HG03469 (cell line): ENCODE measurements at regions not wholly inside any gene's neighbourhood (a gene's known extent, or its start where the extent isn't known, plus 50 kb on each side); places are given as distances from the start of the nearest gene placed in this dataset.

ENCODE experiments used
- ATAC-seq: cut with Tn5 transposase; IDR thresholded peaks from one replicate; pipeline ENCODE4 v1.9.1; 2021; ENCODE audit warnings: mild to moderate bottlenecking, moderate library complexity, moderate number of reproducible peaks; ENCODE audit not compliant: unreplicated experiment

DNA sequence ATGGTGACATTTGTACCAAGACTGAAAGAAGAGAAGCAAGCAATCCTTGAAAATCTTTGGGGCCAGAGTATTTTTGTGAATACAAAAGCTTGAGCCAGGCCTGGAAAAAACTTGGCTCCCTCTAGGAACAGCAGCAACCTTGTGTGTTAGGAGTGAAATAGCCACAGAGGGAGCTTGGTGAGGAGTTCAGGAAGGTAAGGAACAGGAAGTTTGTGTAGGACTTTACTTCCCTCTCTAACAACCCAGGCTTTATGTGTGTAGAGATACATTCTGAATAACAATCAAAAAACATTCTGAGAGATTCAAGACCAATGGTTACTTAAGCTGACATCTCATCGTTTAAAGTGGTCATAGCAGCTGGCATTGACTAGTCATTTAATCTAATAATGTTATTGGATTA is 668.5 kb downstream of the PCDH18 start:
- no peak for ATAC-seq

DNA sequence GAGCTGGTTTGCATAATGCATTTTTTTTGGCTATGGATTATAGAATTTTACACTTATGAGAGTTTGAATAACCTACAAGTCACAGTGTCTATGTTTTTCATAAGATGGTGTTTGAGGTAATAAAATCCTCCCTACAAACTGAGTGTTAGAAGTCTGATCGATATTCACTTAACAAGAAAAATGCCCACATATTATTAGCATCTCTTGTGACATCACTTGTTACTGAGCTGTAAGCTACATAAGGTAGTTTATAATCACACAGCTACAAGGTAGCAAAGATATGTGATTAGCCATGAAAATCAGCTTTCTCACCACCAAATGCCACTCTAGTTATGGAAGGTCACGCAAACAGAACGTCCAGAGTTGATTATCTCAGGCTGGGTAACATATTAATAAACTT is 669.6 kb downstream of the PCDH18 start:
- no peak for ATAC-seq

DNA sequence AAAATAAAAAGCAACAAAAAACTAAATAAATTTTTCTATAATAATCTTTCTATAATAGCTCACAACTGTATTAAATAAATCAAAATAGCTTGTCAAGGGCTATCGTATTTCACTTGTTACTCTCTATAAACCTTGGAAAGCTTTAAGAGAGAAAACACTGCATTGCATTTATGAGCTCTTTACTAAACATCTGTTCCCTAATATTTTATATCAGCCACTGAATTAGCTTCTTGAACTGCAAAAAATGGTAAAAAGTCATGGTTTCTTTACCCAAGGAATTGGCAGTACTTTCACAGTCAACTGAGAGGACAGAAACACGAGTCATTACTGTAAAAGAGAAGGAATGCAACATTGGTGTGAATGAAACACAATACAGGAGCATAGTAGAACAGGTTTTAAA is 671.2 kb downstream of the PCDH18 start:
- ATAC-seq = no peak

DNA sequence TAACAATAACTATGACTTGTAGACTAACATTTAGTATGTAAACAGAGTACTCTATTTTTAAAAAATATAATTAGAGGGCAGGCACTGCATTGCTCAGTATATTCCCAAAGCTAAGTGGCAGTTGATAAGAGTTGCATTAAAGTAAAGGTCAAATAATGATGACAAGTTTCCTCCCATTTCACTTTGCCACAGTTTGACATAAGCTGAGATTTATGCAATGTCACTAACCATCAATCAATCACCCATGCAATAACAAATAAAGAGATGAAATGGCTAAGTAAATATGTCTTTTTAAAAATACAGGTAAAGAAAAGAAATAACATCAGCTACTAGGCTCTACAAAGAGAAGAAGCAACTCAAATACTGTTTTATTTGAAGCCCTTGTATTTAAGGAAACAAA is 673.4 kb downstream of the PCDH18 start:
- ATAC-seq = no peak

DNA sequence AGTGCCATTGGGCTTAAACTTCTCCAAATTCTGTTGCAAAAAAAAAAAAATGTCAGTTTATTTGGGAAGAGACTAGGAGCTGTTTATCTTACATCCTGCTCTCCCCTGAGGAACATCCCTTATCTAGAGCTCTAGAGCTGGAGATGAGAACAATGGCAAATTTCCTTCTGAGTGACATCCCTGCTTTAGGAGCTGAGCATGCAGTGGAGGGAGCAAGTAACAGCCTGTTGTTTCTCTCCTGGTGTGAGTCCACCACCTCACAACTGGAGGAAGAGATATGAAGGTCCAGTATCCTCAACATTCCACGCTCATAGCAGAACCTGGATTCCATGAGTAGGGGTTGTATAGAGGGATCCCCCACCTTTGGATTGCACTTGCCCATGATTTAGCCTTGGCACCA is 676.4 kb downstream of the PCDH18 start:
- no peak for ATAC-seq

DNA sequence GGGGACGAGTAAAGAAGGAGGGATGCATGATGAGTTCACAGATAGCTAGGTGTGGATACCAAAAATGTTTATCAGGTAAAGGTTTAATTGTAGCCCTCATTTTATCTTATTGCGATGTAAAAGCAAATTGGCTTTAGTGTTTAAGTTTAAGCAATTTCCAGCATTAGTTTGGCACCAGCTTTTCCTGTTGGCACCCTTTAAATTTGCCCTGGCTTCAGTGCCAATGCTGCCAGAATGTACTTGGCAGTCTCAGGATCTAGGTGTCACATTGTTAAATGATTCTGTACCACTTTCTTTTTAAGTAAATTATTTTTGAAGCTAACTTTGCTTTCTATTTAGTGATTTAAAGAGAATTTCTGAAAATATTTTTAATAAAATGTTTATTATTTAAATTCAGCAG is 681.8 kb downstream of the PCDH18 start:
- ATAC-seq = no peak

DNA sequence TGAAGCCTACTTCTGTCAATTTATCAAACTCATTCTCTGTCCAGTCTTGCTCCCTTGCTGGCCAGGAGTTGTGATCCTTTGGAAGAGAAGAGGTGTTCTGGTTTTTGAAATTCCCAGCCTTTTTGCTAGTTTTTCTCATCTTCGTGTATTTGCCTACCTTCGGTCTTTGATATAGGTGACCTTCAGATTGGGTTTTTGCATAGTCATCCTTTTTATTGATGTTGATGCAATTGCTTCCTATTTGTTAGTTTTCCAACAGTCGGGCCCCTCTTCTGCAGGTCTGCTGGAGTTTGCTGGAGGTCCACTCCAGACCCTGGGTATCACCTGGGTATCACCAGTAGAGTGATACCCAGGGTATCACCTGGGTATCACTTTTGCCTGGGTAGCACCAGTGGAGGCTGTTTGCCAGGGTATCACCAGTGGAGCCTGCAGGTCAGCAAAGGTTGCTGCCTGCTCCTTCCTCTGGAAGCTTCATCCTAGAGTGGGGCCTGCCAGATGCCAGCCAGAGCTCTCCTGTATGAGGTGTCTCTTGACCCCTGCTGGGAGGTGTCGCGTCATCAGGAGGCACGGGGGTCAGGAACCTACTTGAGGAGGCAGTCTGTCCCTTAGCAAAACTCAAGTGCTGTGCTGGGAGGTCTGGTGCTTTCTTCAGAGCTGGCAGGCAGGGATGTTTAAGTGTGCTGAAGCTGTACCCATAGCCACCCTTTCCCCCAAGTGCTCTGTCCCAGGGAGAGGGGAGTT is 684.2 kb downstream of the PCDH18 start:
- no peak for ATAC-seq

DNA sequence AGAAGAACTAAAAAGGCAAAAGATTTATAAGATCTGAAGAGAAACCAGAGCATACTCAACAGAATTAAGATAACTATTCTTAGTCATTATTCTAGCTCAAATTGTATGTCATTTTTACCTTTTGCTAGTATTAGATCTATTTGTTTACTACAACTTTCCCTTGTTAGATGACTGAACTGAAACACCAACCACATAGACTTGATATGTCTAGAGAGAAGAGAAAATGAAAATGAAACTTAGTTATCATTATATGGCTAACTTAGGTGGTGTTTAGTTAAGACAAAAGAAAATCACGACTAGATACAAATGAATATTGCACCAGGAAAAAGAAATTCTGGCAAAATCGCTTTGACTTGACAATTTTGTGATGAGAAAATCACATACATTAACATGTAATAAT is 690.8 kb downstream of the PCDH18 start:
- ATAC-seq = no peak

DNA sequence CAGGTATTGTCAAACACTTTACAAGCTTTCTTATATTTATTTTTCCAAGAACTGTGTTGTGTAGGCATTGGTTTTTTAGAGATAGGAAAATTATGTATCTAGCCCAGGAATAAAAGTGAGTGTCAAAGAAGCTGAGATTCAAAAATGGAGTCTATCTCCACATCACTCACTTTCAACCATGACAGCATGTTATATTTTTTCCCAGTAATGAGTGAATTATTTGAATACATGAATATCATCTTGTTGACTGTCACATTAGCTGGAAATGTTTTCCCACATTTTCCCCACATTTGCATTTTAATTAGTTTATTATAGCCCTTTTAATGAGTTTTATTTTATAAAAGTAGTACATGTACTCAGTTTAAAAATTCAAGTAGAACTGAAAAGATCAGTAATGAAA is 693.7 kb downstream of the PCDH18 start:
- ATAC-seq = no peak

DNA sequence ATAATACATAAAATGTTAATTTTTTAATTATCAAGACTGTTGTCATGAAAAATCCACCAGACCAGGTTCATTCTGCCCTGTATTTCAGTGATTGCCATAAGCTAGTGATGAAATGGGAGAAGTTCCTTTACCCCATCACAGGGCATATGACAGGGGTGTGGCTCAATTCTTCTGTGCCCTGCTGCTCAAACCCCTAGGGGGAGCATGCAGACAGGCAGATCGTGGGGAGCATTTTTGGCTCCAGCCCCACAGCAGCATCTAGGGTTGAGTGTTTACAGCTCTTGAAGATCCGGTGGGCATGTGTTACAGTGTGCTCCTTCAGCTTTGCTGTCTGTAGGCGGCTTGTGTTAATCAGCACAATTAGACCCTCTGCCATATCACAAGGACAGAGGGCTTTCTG is 700.7 kb downstream of the PCDH18 start:
- ATAC-seq = no peak

DNA sequence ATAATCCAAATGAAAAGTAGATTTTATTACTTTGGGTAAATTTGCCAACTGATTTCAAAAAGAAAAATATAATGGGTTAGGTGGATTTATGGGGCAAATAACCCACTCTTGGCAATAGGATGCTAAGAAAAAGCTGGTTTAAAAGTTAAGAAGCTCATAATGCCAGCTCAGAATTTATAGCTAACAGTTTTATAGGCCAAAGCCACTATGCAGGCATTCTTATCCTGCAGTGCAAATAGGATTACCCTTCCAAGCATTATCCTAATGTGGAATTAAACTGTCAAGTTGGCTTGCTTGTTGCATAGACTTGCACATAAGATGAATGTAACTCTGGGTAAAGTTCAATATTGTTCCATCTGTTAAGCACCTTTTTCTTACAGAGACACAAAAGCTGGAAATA is 703.0 kb downstream of the PCDH18 start:
- ATAC-seq = no peak

DNA sequence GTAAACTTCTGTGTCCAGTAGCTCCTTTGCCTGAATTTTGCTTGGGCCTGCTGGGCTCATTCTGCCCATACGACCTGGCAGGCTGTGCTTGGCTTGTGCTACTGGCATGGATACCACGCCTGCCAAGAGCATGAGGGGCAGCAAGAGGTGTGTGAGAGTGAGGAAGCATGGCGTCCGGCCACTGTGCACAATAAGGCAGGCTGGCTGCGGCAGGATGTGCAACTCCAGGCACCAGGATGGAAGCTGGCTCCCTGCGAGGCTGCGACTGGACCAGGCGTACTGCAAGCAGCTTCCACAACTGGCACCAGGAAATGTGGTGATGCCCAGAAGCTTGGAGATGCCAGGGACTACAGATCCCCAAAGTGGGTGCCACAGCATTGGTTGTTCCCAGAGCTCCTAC is 709.3 kb downstream of the PCDH18 start:
- no peak for ATAC-seq

DNA sequence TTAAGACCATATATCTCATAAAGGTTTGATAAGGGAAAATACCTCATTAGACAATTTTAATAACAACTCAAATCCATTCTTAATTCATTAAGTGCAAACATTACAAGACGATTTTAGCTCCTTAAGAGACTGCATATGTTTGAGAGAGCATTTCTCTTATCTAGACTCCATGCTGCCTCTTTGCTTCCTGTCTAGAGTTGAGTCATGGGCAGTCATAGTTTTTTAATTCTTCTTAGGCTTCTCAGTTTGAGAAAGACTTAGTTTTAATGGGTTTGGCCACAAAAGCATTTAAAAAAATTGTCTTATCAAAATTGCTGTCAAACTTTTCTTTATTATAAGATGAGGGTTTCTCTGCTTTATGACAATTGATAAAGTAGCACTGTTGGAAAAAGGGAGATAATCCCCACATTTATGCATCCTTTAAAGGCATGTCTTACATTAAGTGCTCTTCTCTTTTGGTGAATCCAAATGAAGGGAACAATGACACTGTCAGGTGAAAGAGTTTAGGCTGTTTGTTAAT is 713.4 kb downstream of the PCDH18 start:
- ATAC-seq = no peak

DNA sequence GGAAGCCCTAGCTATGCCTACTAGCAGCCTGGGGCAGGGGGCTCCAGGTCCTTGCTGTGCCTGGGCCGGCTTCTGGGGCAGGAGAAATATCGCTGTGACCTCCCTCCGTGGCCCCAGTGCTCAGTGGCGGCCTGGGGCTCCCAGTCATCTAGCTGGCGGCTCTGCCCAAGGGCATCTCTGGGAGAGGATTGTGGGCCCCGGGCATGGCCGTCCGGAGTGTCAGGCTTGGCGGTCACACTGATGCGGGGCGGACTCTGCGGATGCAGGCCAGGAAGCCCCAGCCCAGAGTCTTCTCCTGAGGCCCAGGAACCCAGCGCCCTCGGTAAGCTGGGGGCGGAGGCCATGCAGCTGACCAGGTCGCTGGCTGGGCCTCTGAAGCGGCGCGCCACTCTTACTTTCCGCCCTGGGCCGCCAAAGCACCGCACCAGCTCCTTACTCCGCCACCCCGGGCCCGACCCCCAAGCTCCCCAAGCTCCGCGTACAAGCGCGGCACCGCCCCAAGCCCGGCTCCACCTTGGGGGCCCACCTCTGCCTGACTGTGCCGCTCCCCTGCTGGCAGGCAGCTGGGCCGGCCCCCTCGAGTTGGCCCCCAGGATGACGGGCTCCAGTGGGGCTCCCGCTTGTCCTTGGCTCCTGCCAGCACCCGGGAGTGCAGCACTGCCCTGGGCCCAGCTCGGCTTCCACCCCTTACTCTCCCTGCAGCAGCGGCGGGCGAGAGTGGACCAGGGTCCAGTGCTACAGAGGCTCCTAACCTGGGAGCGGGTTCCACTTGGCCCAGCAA is 720.0 kb downstream of the PCDH18 start:
- no peak for ATAC-seq

DNA sequence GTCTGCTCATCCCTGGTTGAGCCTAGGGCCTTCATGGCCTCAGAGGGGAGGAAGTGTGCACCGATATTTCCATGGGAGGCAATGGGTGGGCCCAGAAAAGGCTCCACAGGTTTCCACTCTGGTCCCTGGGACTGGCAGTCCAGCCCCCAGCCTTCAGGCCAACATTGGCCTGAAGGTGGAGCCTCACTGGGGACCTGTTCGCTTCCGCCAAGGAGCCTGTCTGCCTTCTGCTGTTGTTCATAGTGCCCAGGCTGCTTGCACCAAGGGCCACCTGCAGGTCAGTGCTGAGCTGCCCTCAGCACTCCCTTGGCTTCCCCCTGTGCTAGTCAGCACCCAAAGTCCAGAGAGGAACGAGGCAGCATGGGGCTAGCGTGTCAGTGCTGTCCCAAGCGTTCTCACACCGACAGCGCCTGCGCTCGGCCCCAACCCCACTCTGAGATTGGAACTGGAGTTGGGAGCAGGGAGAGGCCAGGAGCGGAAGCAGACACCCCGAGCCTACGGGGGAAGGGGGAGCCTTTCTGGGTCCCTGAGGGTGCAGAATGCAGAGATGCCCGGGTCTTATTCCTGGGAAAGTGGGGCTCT is 720.7 kb downstream of the PCDH18 start:
- ATAC-seq = no peak

DNA sequence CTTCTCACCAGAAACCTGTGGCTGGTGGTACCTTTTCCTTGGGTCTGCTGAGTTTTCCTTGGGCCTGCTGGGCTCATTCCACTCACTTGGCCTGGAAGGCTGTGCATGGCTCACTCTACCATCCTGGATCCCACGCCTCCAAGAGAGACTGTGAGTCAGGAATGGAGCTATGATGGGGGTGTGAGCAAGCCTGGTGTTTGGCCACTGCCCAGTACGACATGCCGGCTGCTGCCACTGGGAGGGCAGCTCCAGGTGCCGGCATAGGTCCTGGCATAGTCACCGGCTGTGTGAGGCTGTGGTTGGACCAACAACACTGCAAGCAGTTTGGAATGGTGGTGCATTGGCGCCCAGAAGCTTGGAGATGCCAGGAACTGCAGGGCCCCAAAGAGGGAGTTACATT is 721.7 kb downstream of the PCDH18 start:
- no peak for ATAC-seq

DNA sequence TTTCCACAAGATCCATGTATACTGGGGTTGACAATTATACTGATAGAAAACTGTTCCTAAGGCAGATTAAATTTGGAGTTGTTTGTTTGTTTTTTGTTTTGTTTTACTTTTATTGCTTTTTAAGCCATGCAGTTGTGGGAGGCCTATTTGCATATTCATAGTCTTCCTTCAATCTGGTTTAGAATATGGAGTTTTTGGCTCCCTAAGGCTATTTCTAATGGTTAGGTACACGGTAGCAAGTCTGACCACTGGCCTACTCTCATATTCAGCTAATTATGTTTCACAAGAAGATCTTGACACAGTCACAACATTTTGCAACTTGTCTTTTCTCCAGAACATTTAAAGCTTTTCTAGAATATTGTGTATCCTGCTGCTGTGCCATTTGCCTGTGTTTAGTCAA is 725.5 kb downstream of the PCDH18 start:
- no peak for ATAC-seq

DNA sequence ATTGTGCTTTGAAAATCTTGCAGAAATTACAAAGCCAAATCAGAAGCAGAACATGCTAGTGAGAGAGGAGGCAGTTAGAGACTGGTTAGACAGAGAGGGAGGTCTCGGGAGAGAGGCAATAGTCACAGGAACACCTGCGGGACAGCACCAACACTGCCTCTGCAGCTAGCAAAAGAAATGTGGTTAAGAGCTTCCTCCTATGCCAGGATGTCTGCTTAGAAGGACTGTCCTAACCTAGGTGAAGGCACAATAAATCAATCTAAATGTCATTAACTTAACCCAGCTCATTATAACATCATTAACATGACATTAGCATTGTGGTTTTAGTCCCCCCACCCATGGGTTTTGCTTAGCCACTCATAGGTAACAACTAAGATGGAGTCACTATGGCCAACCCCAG is 726.7 kb downstream of the PCDH18 start:
- ATAC-seq = no peak

DNA sequence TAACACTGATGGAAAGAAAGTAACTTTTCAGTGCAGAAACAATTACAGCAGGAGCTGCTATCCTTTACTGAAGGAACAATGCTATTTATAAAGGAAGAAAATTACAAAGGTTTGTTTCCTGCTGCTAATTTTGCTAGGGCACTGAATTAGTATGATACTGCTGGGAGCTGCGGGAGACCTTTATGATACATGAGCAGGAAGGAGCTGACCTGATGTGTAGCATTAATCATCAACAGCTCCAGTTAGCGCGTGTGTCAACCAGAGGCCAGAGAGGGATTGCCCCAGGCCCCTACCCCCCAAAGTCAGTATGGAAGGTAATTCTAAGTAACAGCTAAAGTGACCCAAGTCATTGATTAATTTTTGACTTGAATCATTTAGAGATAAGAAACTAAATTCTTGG is 728.9 kb downstream of the PCDH18 start:
- no peak for ATAC-seq

DNA sequence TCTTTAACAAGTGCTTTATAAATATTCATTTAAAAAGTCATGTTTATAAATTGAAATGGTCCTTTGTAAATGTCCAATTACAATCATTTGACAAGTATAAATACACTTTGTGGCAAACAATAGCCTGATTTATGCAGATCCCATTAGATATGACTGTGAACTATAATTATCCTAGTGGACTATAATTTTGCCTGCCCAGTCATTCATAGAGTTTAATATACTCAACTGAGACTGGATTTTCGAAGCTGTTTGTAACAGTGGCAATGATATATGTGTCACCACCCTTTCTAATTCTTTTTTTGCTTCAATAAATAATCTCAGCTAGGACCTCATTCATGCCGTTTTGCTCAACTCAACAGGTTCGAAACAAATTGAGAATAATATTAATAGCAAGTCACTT is 732.0 kb downstream of the PCDH18 start:
- no peak for ATAC-seq

DNA sequence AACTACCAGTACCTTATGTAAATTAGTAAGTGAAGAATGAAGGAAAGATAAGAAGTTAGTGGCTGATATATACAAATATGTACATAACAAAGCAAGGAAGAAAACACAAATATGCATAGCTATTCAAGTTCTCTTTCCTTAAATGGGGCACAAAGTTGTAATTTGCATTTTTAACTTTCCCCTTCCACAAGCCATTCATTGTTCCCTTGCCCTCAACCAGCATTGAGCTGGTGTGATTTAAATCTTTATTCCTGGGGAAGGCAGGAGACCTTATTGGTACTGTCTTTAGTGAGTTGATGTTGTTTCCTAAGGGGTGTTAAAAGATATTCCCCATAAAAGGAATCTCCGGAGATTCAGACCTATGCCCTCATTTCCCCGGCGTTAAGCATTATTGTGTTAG is 735.3 kb downstream of the PCDH18 start:
- ATAC-seq = no peak

DNA sequence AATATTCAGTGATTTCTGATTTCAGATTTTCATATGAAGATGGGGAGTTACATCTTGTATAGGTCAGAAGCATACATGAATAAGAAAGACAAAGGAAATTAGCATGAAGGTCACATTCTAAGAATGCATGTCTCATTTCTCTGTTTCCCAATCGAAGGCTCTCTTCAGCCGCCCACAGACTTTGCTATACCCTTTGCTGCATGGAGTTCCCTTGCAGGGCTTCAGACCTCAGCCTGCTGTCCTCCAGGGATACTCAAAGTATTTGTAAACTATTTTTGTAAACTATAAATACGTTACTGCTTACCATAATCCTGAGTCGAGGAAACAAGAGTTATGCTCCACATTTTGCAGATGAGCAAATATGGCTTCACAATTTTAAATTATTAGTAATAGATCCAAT is 738.4 kb downstream of the PCDH18 start:
- ATAC-seq = no peak
